SK-N-SH (cell line): ENCODE measurements at regions not wholly inside any gene's neighbourhood (a gene's known extent, or its start where the extent isn't known, plus 50 kb on each side); places are given as distances from the start of the nearest gene placed in this dataset.

Source experiments
- CTCF ChIA-PET: fragments of 300-600, 350-600 bp; formaldehyde crosslinking; extraction: SDS; loops from one replicate; lab custom pipeline; 2021; lab: Yijun Ruan, JAX
- POLR2A ChIA-PET: fragments of 350-600 bp; sonication (Branson Sonifier 250); formaldehyde crosslinking; extraction: SDS; loops from one replicate; lab custom pipeline; 2020; ENCODE audit warnings: antibody characterized with exemption, inconsistent platforms; lab: Yijun Ruan, JAX
- DNase-seq: peaks from one replicate; pipeline ENCODE4 v3.0.0; 2012
- H2AFZ ChIP-seq: fragments of 200-600 bp; sonication (generic); 2 replicates; pipeline ENCODE4 v1.8.1; 2016; ENCODE audit warnings: antibody characterized with exemption, mild to moderate bottlenecking, low read depth
- H3F3A ChIP-seq: fragments of 200-600 bp; sonication (generic); replicated peaks from 2 replicates; pipeline ENCODE3; 2016; ENCODE audit warnings: antibody characterized with exemption, mild to moderate bottlenecking; ENCODE audit not compliant: insufficient read depth
- H3K27ac ChIP-seq, 2 experiments: fragments of 200-500 bp in 1 of 2; fragments of 200-600 bp in 1 of 2; sonication (Bioruptor generic) in 1 of 2; sonication (generic), shearing (Covaris generic) in 1 of 2; 2 replicates each; pipeline versions ENCODE4 v1.5.1 to v1.6.1; 2014 to 2016; ENCODE audit warnings: low read depth in 2 of 2, inconsistent platforms in 1 of 2, low read length in 1 of 2, mild to moderate bottlenecking in 1 of 2, mixed read lengths in 1 of 2
- H3K27me3 ChIP-seq: fragments of 200-600 bp; sonication (generic), shearing (Covaris generic); 2 replicates; pipeline ENCODE4 v1.6.1; 2016; ENCODE audit warnings: mixed run types; ENCODE audit not compliant: insufficient read depth
- H3K36me3 ChIP-seq, 2 experiments: fragments of 200-500 bp in 1 of 2; fragments of 200-600 bp in 1 of 2; sonication (Bioruptor generic) in 1 of 2; sonication (generic) in 1 of 2; replicated peaks in 1 of 2; 2 replicates each; pipeline versions ENCODE3 to v1.5.1; 2014 to 2016; ENCODE audit warnings: low read length in 1 of 2, mild to moderate bottlenecking in 1 of 2; ENCODE audit not compliant: insufficient read depth in 2 of 2, control insufficient read depth in 1 of 2
- H3K4me1 ChIP-seq, 2 experiments: fragments of 200-500 bp in 1 of 2; fragments of 200-600 bp in 1 of 2; sonication (Bioruptor generic) in 1 of 2; sonication (generic), shearing (Covaris generic) in 1 of 2; 2 replicates each; pipeline versions ENCODE4 v1.5.1 to v1.6.1; 2014 to 2016; ENCODE audit warnings: low read depth in 1 of 2, low read length in 1 of 2, mixed run types in 1 of 2; ENCODE audit not compliant: insufficient read depth in 2 of 2, control insufficient read depth in 1 of 2
- H3K4me2 ChIP-seq: fragments of 200-600 bp; sonication (generic), shearing (Covaris generic); 2 replicates; pipeline ENCODE4 v1.6.1; 2017; ENCODE audit warnings: mixed run types
- H3K4me3 ChIP-seq, 2 experiments: fragments of 200-500 bp in 1 of 2; fragments of 200-600 bp in 1 of 2; sonication (Bioruptor generic) in 1 of 2; sonication (generic), shearing (Covaris generic) in 1 of 2; 2 replicates each; pipeline versions ENCODE4 v1.5.1 to v1.8.1; 2014 to 2016; ENCODE audit warnings: low read depth in 2 of 2, inconsistent platforms in 1 of 2, low read length in 1 of 2, mild to moderate bottlenecking in 1 of 2, mixed read lengths in 1 of 2, moderate library complexity in 1 of 2
- H3K79me2 ChIP-seq: fragments of 200-600 bp; sonication (generic); 2 replicates; pipeline ENCODE4 v1.8.1; 2017; ENCODE audit warnings: mild to moderate bottlenecking; ENCODE audit not compliant: insufficient read depth
- H3K9ac ChIP-seq: fragments of 200-600 bp; sonication (generic); 2 replicates; pipeline ENCODE4 v1.6.1; 2017; ENCODE audit warnings: mixed run types
- H3K9me2 ChIP-seq: fragments of 200-600 bp; sonication (generic); 2 replicates; pipeline ENCODE4 v1.6.1; 2017; ENCODE audit warnings: mixed run types
- H3K9me3 ChIP-seq: fragments of 200-600 bp; sonication (generic); 2 replicates; pipeline ENCODE4 v1.6.1; 2017; ENCODE audit warnings: mixed run types, mild to moderate bottlenecking, moderate library complexity
- H4K20me1 ChIP-seq: fragments of 200-600 bp; sonication (generic); 2 replicates; pipeline ENCODE4 v1.6.1; 2017; ENCODE audit warnings: mild to moderate bottlenecking, mixed run types; ENCODE audit not compliant: insufficient read depth
- CTCF ChIP-seq: fragments of 200-600 bp; sonication (generic); IDR thresholded peaks from 2 replicates; pipeline ENCODE4 v1.6.1; 2017; ENCODE audit warnings: antibody characterized with exemption, mild to moderate bottlenecking, moderate library complexity
- EP300 ChIP-seq, 2 experiments: IDR thresholded peaks; 2 replicates each; pipeline versions ENCODE4 v1.4.0 to v1.6.1; 2012; ENCODE audit warnings: borderline replicate concordance in 1 of 2, low read depth in 1 of 2, low read length in 1 of 2
- EZH2phosphoT487 ChIP-seq: fragments of 200-600 bp; sonication (generic); IDR thresholded peaks from 2 replicates; pipeline ENCODE4 v1.6.1; 2017; ENCODE audit warnings: low read depth, mixed run types, mild to moderate bottlenecking, antibody characterized with exemption, moderate library complexity, borderline replicate concordance
- FOXJ3 ChIP-seq: sonication (generic); formaldehyde crosslinking; IDR thresholded peaks from 2 replicates; pipeline ENCODE4 v1.5.1; 2020; ENCODE audit warnings: mild to moderate bottlenecking, missing genetic modification reagents
- FOXM1 ChIP-seq: IDR thresholded peaks from 2 replicates; pipeline ENCODE4 v1.4.0; 2012; ENCODE audit warnings: low read depth, mild to moderate bottlenecking
- GABPA ChIP-seq: IDR thresholded peaks from 2 replicates; pipeline ENCODE4 v1.4.0; 2012; ENCODE audit warnings: low read depth, mild to moderate bottlenecking
- GATA2 ChIP-seq: sonication (generic); formaldehyde crosslinking; IDR thresholded peaks from 2 replicates; pipeline ENCODE4 v1.5.0; 2020; ENCODE audit warnings: mild to moderate bottlenecking, missing genetic modification reagents
- JUND ChIP-seq: IDR thresholded peaks from 2 replicates; pipeline ENCODE4 v1.4.0; 2012
- MAX ChIP-seq: IDR thresholded peaks from 2 replicates; pipeline ENCODE4 v1.4.0; 2012; ENCODE audit warnings: low read depth
- POLR2AphosphoS5 ChIP-seq: IDR thresholded peaks from 2 replicates; pipeline ENCODE4 v1.6.1; 2012; ENCODE audit warnings: low read depth, low read length
- RCOR1 ChIP-seq: fragments of 150-350 bp; IDR thresholded peaks from 2 replicates; pipeline ENCODE4 v1.6.1; 2017; ENCODE audit warnings: antibody characterized with exemption, low read length
- REST ChIP-seq: IDR thresholded peaks from 2 replicates; pipeline ENCODE4 v1.6.1; 2012; ENCODE audit warnings: mild to moderate bottlenecking, low read depth, low read length, moderate library complexity
- TEAD4 ChIP-seq: IDR thresholded peaks from 2 replicates; pipeline ENCODE4 v1.4.0; 2012; ENCODE audit warnings: mild to moderate bottlenecking, borderline replicate concordance; ENCODE audit not compliant: insufficient read depth
- WGBS: methylation state at CpG from one replicate; pipeline ENCODE4 v1.1.6; 2017; ENCODE audit warnings: low lambda C conversion rate; 5-methylcytosine and 5-hydroxymethylcytosine counted together

DNA sequence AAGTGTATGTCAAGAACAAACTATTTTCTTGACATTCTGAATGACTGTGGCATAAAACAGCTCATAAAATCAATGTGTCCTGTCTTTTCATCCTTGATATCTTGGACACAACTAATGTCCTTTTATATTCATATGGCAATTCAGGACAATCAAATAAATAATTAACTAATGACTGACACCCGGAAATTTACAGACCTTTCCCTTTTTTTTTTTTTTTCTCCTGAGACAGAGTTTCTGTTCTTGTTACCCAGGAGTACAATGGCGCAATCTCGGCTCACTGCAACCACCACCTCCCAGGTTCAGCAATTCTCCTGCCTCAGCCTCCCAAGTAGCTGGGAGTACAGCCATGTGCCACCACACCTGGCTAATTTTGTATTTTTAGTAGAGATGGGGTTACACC, 107.1 kb upstream of the LGSN start:
- DNase-seq: no peak
- Histone ChIP-seq H3K4me3 (no peak overlapping the region), H3K36me3 (no peaks in the 10 kb centered on the region), H4K20me1 (no peaks in the 10 kb centered on the region), H3K9me2 (no peaks in the 10 kb centered on the region), H3K79me2 (no peaks in the 10 kb centered on the region), H3K27me3 (no peaks in the 10 kb centered on the region; the same call in 1 of the 2 replicates), H3K9me3 (no peaks in the 10 kb centered on the region; the same call in 1 of the 2 replicates), H3K9ac (no peak overlapping the region), H3F3A (no peaks in the 10 kb centered on the region), H3K4me1 (no peaks in the 10 kb centered on the region), H3K27ac (no peak overlapping the region), H3K4me2 (no peak overlapping the region), H2AFZ (no peak overlapping the region)
- 26% methylated on average over 3 of the region's 3 CpGs for WGBS
- ChIA-PET POLR2A (no interaction called here), CTCF (no interaction called here)
- TF ChIP-seq TEAD4 (no peak), GABPA (no peak), GATA2 (CRISPR knock-in tag) (no peak)

GRCh38 chr6:63427951-63428350, 108.2 kb upstream of the LGSN start:
- no peak overlapping the region for H3K4me3 ChIP-seq
- no peak for DNase-seq
- no peaks in the 10 kb centered on the region for H4K20me1 ChIP-seq
- no peaks in the 10 kb centered on the region for H3K4me1 ChIP-seq
- H3K36me3 ChIP-seq: no peaks in the 10 kb centered on the region
- no peaks in the 10 kb centered on the region; the same call in 1 of the 2 replicates for H3K9me3 ChIP-seq
- CTCF ChIA-PET: no interaction called here
- H3K4me2 ChIP-seq: no peak overlapping the region
- H3K9ac ChIP-seq: no peak overlapping the region
- H3F3A ChIP-seq: no peaks in the 10 kb centered on the region
- H3K27ac ChIP-seq: no peak overlapping the region
- H3K9me2 ChIP-seq: no peaks in the 10 kb centered on the region
- no peak overlapping the region for H2AFZ ChIP-seq
- no peak for TF ChIP-seq JUND
- no peak for TF ChIP-seq EP300 (IDR thresholded peaks at IDR 0.05; ENCODE audit: borderline replicate concordance in 1 of 2, low read depth in 1 of 2, low read length in 1 of 2)
- TF ChIP-seq MAX: no peak
- no peak for TF ChIP-seq CTCF
- no peak for TF ChIP-seq REST
- no peak for TF ChIP-seq FOXM1
- TF ChIP-seq POLR2AphosphoS5: no peak
- no peak for TF ChIP-seq GABPA
- no peak for TF ChIP-seq FOXJ3 (CRISPR knock-in tag)
- no peak for TF ChIP-seq RCOR1
- TF ChIP-seq EZH2phosphoT487: no peak
- TF ChIP-seq GATA2 (CRISPR knock-in tag): no peak
- TF ChIP-seq, all 33 proteins: peak for 0
- H3K27me3 ChIP-seq: peaks cover 3% of the 10 kb centered on the region; the same call in 1 of the 2 replicates
- POLR2A ChIA-PET: no interaction called here
- H3K79me2 ChIP-seq: no peaks in the 10 kb centered on the region
- 11% methylated on average over 2 of the region's 2 CpGs for WGBS
